OCI-LY7 (cell line): ENCODE measurements at regions not wholly inside any gene's neighbourhood (a gene's known extent, or its start where the extent isn't known, plus 50 kb on each side); places are given as distances from the start of the nearest gene placed in this dataset.

ENCODE experiments used
- EZH2phosphoT487 ChIP-seq: fragments of 200-600 bp; sonication (generic); IDR thresholded peaks from 2 replicates; pipeline ENCODE4 v1.6.1; 2018; ENCODE audit warnings: low read depth, borderline replicate concordance, mild to moderate bottlenecking, mixed run types, antibody characterized with exemption, low read length, moderate library complexity, mixed read lengths
- TF ChIP-seq, protein P1 (sequence below): fragments of 200-600 bp; sonication (generic); conservative IDR thresholded peaks from 2 replicates; pipeline ENCODE4 v1.5.1; 2014; ENCODE audit warnings: mild to moderate bottlenecking, antibody characterized with exemption, low read length, moderate library complexity, mixed read lengths

- TF ChIP-seq, protein P1, sequence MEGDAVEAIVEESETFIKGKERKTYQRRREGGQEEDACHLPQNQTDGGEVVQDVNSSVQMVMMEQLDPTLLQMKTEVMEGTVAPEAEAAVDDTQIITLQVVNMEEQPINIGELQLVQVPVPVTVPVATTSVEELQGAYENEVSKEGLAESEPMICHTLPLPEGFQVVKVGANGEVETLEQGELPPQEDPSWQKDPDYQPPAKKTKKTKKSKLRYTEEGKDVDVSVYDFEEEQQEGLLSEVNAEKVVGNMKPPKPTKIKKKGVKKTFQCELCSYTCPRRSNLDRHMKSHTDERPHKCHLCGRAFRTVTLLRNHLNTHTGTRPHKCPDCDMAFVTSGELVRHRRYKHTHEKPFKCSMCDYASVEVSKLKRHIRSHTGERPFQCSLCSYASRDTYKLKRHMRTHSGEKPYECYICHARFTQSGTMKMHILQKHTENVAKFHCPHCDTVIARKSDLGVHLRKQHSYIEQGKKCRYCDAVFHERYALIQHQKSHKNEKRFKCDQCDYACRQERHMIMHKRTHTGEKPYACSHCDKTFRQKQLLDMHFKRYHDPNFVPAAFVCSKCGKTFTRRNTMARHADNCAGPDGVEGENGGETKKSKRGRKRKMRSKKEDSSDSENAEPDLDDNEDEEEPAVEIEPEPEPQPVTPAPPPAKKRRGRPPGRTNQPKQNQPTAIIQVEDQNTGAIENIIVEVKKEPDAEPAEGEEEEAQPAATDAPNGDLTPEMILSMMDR = no peak
- no peak for TF ChIP-seq EZH2phosphoT487
Observed at GRCh38 chr12:116502141-116502725, 56.9 kb upstream of the MAP1LC3B2 start.
